ENCODE measurements at regions not wholly inside any gene's neighbourhood (a gene's known extent, or its start where the extent isn't known, plus 50 kb on each side); places are given as distances from the start of the nearest gene placed in this dataset.
A peak's percentile ranks its signal among the peaks of the same experiment; 100 is the strongest.

GRCh38 chr7:116445447-116446211 is 53.9 kb upstream of the CAV2 start:
- ATAC-seq (no peak), DNase-seq (ENCODE audit: low read depth, low spot score) (no peak)
- Histone ChIP-seq H3K9me3 (ENCODE audit: control insufficient read depth in 1 of 2, insufficient read depth in 1 of 2, low read depth in 1 of 2, low read length in 2 of 2) (no peaks in the 10 kb centered on the region), H3K4me2 (ENCODE audit: low read length) (0 out of 2 replicates have a peak overlapping the region, but pooled peaks have one; percentile 8), H2AFZ (ENCODE audit: low read depth, low read length, poor library complexity, severe bottlenecking) (no peak overlapping the region), H3K4me3 (replicated peaks in 1 of 2; ENCODE audit: low read depth in 1 of 2, low read length in 2 of 2) (no peak overlapping the region), H3K27ac (ENCODE audit: low read depth, low read length) (peak overlapping the region; percentile 97; the same call in 1 of the 2 replicates), H3K79me2 (ENCODE audit: insufficient read depth, low read length) (peaks cover 8% of the 10 kb centered on the region; the same call in 1 of the 2 replicates), H3K9me2 (ENCODE audit: insufficient read depth) (no peaks in the 10 kb centered on the region), H3K27me3 (ENCODE audit: insufficient read depth, low read length) (no peaks in the 10 kb centered on the region), H3K9ac (ENCODE audit: low read length) (no peak overlapping the region), H3K36me3 (ENCODE audit: control insufficient read depth in 1 of 2, insufficient read depth in 2 of 2, low read length in 2 of 2) (0 out of 4 replicates have a peak, but pooled peaks cover 0 to 4% of the 10 kb centered on the region in 2 experiments), H3K4me1 (ENCODE audit: control insufficient read depth in 1 of 2, insufficient read depth in 2 of 2, low read length in 2 of 2) (peaks cover 51 to 94% of the 10 kb centered on the region in 2 experiments), H4K20me1 (ENCODE audit: insufficient read depth) (no peaks in the 10 kb centered on the region)
- TF ChIP-seq ZFX (IDR thresholded peaks at IDR 0.05) (no peak), REST (IDR thresholded peaks at IDR 0.05; ENCODE audit: low read depth) (no peak), EGR1 (IDR thresholded peaks at IDR 0.05; ENCODE audit: low read depth) (no peak), CTCF (IDR thresholded peaks at IDR 0.05 in 2 of 3, conservative IDR thresholded peaks at IDR 0.05 in 1 of 3; ENCODE audit: borderline replicate concordance in 1 of 3, insufficient read depth in 1 of 3, low read depth in 2 of 3, low read length in 2 of 3) (no peak), JUND (IDR thresholded peaks at IDR 0.05) (no peak), ELF1 (IDR thresholded peaks at IDR 0.05; ENCODE audit: borderline replicate concordance, low read depth) (no peak), POLR2AphosphoS5 (IDR thresholded peaks at IDR 0.05; ENCODE audit: low read depth, low read length) (no peak), POLR2A (IDR thresholded peaks at IDR 0.05; ENCODE audit: borderline replicate concordance, extremely low read depth, insufficient read depth, insufficient read length) (no peak)
- POLR2A ChIA-PET, result no interaction called here
- intact Hi-C loops (cut with micrococcal nuclease), result no loop called here
- CTCF ChIA-PET, result no interaction called here
- BruUV-seq (replicated peaks), result no TSS peak
- RAD21 ChIA-PET (ENCODE audit: low non-redundant PET in 1 of 2, low total read pairs in 2 of 2, uncharacterized antibody in 2 of 2, unreplicated experiment in 2 of 2), result no interaction called here

All from HCT116 (cell line).